ENCODE measurements at regions not wholly inside any gene's neighbourhood (a gene's known extent, or its start where the extent isn't known, plus 50 kb on each side); places are given as distances from the start of the nearest gene placed in this dataset.

GRCh38 chr7:91636728-91637127 lies 243.8 kb downstream of the MTERF1 start:
- TF ChIP-seq, protein P1, sequence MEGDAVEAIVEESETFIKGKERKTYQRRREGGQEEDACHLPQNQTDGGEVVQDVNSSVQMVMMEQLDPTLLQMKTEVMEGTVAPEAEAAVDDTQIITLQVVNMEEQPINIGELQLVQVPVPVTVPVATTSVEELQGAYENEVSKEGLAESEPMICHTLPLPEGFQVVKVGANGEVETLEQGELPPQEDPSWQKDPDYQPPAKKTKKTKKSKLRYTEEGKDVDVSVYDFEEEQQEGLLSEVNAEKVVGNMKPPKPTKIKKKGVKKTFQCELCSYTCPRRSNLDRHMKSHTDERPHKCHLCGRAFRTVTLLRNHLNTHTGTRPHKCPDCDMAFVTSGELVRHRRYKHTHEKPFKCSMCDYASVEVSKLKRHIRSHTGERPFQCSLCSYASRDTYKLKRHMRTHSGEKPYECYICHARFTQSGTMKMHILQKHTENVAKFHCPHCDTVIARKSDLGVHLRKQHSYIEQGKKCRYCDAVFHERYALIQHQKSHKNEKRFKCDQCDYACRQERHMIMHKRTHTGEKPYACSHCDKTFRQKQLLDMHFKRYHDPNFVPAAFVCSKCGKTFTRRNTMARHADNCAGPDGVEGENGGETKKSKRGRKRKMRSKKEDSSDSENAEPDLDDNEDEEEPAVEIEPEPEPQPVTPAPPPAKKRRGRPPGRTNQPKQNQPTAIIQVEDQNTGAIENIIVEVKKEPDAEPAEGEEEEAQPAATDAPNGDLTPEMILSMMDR (IDR thresholded peaks at IDR 0.05; ENCODE audit: borderline replicate concordance, insufficient read depth, low read depth, low read length) = no peak
- H3K4me3 ChIP-seq (ENCODE audit: low read depth, low read length) = no peak overlapping the region

GRCh38 chr7:91644256-91644655 lies 236.2 kb downstream of the MTERF1 start:
- TF ChIP-seq, protein P1 (IDR thresholded peaks at IDR 0.05; ENCODE audit: borderline replicate concordance, insufficient read depth, low read depth, low read length) = no peak
- no peak overlapping the region for H3K4me3 ChIP-seq (ENCODE audit: low read depth, low read length)

DNA sequence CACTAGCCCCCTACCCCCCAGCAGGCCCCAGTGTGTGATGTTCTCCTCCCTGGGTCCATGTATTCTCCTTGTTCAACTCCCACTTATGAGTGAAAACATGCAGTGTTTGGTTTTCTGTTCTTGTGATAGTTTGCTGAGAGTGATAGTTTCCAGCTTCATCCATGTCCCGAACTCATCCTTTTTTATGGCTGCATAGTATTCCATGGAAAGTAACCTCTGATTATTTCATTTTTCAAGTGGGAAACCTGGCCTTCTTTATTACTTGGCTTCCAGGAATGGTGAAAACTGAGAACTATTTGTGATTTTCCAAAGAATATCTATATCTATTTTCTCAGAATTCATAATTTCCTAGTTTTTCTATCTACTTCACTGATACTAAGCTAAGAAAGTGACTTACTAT lies 235.0 kb downstream of the MTERF1 start:
- H3K4me3 ChIP-seq (ENCODE audit: low read depth, low read length) = no peak overlapping the region
- TF ChIP-seq, protein P1 (IDR thresholded peaks at IDR 0.05; ENCODE audit: borderline replicate concordance, insufficient read depth, low read depth, low read length) = no peak

DNA sequence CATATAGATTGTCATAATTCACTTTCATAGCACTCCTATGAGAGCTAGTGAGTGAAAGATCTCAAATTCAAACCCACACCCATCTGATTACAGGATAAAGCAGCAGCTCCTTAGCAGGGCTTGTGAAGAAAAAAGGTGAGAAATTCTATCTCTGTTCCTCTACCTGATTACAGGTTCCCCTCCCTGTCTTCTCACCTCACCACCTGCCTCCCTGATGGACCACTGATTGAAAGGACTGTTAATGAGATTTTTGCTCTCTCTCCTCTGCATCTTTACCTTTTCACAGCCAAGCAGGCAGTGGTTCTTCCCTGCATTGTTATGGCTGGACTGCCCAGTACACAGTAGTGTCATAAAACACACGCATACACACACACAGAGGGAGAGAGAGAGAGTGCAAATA lies 228.5 kb downstream of the MTERF1 start:
- TF ChIP-seq, protein P1 (IDR thresholded peaks at IDR 0.05; ENCODE audit: borderline replicate concordance, insufficient read depth, low read depth, low read length) = no peak
- H3K4me3 ChIP-seq (ENCODE audit: low read depth, low read length) = no peak overlapping the region

DNA sequence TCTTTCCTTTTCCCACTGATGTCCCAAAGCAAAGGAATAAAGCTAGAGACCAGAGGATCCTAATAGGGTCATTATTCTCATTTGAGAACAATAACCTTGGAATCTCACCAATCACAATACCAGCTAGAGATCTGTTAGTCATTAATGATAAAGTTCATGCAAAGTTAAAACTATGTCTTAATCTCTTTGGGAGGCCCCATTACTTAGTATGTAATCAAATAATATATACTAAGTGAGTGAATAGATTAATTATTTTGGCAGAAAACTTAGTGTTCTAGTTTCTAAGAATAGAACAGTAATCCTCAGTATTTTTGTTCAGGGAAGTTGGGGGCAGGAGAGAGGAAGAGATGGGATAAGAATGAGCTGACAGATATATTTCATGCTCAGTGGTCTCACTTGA lies 227.2 kb downstream of the MTERF1 start:
- TF ChIP-seq, protein P1 (IDR thresholded peaks at IDR 0.05; ENCODE audit: borderline replicate concordance, insufficient read depth, low read depth, low read length) = no peak
- H3K4me3 ChIP-seq (ENCODE audit: low read depth, low read length) = no peak overlapping the region

GRCh38 chr7:91655656-91656055 lies 224.8 kb downstream of the MTERF1 start:
- TF ChIP-seq, protein P1 (IDR thresholded peaks at IDR 0.05; ENCODE audit: borderline replicate concordance, insufficient read depth, low read depth, low read length) = no peak
- no peak overlapping the region for H3K4me3 ChIP-seq (ENCODE audit: low read depth, low read length)

GRCh38 chr7:91656541-91657482 lies 223.7 kb downstream of the MTERF1 start:
- TF ChIP-seq, protein P1 (IDR thresholded peaks at IDR 0.05; ENCODE audit: borderline replicate concordance, insufficient read depth, low read depth, low read length) = no peak
- no peak overlapping the region for H3K4me3 ChIP-seq (ENCODE audit: low read depth, low read length)
